T-helper 2 cell (primary cell): ENCODE measurements at regions not wholly inside any gene's neighbourhood (a gene's known extent, or its start where the extent isn't known, plus 50 kb on each side); places are given as distances from the start of the nearest gene placed in this dataset.

ENCODE experiments used
- DNase-seq, 5 experiments: peaks; one replicate each; pipeline versions ENCODE4 v3.0.0 to v3.0.0-alpha.2; 2012 to 2022

- DNase-seq: no peak
Observed at GRCh38 chr9:26033336-26033735, 355.1 kb upstream of the TUSC1 start.

- no peak for DNase-seq
Observed at GRCh38 chr9:26026423-26027100, 348.3 kb upstream of the TUSC1 start.

GRCh38 chr9:26013199-26013598, 335.0 kb upstream of the TUSC1 start:
- DNase-seq: no peak

DNA sequence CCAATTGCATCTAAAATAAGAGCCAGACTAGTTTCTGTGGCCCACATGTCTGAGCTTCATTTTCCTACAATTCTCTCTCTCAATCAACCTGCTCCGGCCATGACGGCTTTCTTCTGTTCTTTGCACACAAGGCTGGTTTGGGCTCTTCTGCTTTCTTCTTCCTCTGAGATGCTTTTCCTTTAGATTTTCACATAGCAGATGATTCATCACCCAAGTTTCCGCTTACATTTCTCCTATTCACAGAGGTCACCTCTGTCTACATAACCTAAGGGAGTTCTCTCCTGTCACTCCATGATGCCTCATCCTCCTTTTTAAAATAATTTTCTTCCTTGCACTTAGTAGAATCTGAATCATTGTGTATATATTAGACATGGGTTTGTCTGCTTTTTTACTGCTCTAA, 334.6 kb upstream of the TUSC1 start:
- no peak for DNase-seq

- DNase-seq: no peak
Observed at GRCh38 chr9:25994605-25995004, 316.4 kb upstream of the TUSC1 start.

GRCh38 chr9:25990376-25990775, 312.1 kb upstream of the TUSC1 start:
- DNase-seq: no peak

GRCh38 chr9:25975667-25976066, 297.4 kb upstream of the TUSC1 start:
- no peak for DNase-seq

DNA sequence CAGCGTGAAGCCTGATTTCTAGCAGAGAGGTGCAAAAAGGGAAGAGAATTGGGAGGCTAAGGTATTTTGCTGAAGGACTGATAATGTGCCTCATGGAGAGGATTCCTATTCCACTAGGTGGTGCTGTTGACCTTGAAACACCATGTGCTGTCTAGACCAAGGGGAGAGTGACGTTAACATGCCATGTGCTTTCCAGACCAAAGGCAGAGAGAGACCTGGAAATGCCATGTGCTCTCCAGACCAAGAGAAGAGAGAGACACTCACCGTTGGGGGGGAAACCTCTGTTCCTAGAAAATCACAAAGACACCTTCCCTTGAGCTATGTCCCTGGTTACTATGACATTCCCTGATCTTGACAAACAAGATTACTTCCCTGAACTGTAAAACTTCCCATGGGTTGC, 286.0 kb upstream of the TUSC1 start:
- peak in 1 of 5 experiments; percentile 32 for DNase-seq

- no peak for DNase-seq
Observed at GRCh38 chr9:25960178-25960577, 281.9 kb upstream of the TUSC1 start.

- no peak for DNase-seq
Observed at GRCh38 chr9:25954209-25954608, 276.0 kb upstream of the TUSC1 start.

DNA sequence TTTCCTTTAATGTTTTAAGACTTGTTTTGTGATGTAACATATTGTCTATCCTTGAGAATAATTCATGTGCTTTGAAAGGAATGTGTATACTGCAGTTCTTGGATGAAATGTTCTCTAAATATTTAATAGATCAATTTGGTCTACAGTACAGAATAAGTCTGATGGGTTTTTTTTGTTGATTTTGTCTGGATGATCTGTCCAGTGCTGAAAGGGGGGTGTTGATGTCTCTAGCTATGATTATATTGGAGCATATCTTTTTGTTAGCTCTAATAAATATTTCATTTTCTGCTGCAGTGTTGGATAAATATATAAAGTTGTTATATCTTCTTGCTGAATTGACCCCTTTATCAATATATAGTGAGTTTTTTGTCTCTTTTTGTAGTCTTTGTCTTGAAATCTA, 269.9 kb upstream of the TUSC1 start:
- no peak for DNase-seq

- DNase-seq: no peak
Observed at GRCh38 chr9:25939126-25939525, 260.9 kb upstream of the TUSC1 start.

GRCh38 chr9:25936031-25936430, 257.8 kb upstream of the TUSC1 start:
- DNase-seq: no peak

GRCh38 chr9:25935188-25935587, 256.9 kb upstream of the TUSC1 start:
- no peak for DNase-seq

- no peak for DNase-seq
Observed at GRCh38 chr9:25918761-25919160, 240.5 kb upstream of the TUSC1 start.

DNA sequence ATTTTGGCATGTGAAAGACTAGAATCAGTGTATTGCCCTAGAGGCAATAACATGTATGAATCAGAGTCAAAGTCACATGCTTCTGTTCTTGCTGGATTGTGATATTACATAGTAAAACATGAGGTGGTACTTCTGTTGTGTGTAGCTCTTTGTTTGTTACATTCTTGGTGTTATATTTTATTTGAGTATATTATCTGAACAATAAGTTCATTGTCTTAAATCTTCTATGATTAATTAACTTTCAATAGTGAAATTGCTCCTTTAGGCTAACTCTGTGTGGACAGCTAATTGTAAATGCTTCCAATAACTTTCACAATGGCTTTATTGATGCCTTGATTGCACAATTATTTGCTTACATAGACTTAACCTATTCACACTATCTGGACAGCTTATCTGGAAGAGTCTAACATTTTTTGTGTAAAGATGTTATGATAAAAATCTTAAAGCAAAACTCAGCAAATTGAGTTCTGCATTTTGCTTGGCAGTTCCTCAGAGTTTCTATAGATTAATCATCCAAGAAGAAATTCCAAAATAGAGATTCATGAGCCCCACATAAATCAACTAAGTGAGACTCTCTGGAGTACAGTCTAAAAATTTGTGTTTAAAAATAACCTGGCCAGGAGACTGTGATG, 239.6 kb upstream of the TUSC1 start:
- no peak for DNase-seq

DNA sequence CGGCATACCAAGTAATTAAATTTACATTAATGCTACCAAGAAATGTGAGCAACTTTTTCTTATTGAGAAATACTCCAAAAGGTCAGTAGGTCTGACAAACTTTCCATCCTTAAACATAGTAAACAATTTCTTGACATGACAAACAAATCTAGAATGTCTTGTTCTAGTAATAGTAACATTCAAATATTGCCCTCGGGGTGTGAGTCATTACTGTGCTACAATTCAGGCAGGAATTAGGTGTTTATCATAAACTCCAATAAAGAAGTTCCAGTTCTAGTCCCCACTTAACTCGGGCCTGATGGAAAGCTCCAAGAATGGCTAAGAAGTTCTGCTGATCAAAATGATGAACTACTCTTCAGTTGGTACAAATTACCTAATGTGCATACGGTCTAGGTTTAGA, 235.6 kb upstream of the TUSC1 start:
- DNase-seq: no peak

- no peak for DNase-seq
Observed at GRCh38 chr9:25904701-25905100, 226.5 kb upstream of the TUSC1 start.

GRCh38 chr9:25891527-25891926, 213.3 kb upstream of the TUSC1 start:
- no peak for DNase-seq

- no peak for DNase-seq
Observed at GRCh38 chr9:25889661-25890060, 211.4 kb upstream of the TUSC1 start.

DNA sequence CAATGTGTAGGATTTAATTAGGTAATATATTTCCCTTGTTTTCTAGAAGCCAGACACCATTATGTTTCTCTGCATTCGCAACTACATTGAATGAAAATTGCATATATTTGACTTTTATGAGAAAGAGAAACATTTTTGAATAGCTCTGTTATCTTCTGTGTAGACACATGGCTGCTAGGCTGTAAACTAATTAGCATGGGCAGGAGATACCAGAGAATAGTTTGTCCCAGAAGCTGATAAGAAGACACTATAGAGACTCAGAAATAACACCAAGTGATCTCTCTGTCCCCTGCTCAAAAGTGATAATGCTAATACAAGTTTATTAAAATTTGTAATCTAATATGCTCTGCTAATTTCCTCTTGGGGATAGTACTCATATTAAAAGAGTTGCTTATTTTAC, 198.0 kb upstream of the TUSC1 start:
- no peak for DNase-seq

GRCh38 chr9:25864509-25864908, 186.3 kb upstream of the TUSC1 start:
- DNase-seq: no peak

GRCh38 chr9:25861421-25861820, 183.2 kb upstream of the TUSC1 start:
- no peak for DNase-seq

GRCh38 chr9:25857147-25857546, 178.9 kb upstream of the TUSC1 start:
- no peak for DNase-seq

GRCh38 chr9:25850803-25851202, 172.6 kb upstream of the TUSC1 start:
- DNase-seq: no peak
